H9 (cell line): ENCODE measurements at regions not wholly inside any gene's neighbourhood (a gene's known extent, or its start where the extent isn't known, plus 50 kb on each side); places are given as distances from the start of the nearest gene placed in this dataset.

ENCODE experiments used
- DNase-seq: peaks from one replicate; pipeline ENCODE4 v3.0.0-alpha.2; 2017
- H2AFZ ChIP-seq: one replicate; pipeline ENCODE4 v1.6.1; 2013; ENCODE audit warnings: mild to moderate bottlenecking, low read length, control low read depth, moderate library complexity
- H2AK5ac ChIP-seq: 2 replicates; pipeline ENCODE4 v1.6.1; 2013; ENCODE audit warnings: low read length, control low read depth, mixed read lengths; ENCODE audit not compliant: insufficient read length
- H2BK120ac ChIP-seq: one replicate; pipeline ENCODE4 v1.6.1; 2013; ENCODE audit warnings: low read depth, mild to moderate bottlenecking, low read length, control low read depth, inconsistent platforms; ENCODE audit not compliant: poor library complexity, severe bottlenecking
- H2BK12ac ChIP-seq: 2 replicates; pipeline ENCODE4 v1.6.1; 2013; ENCODE audit warnings: low read length, control low read depth, mixed read lengths, low read depth; ENCODE audit not compliant: insufficient read length
- H2BK15ac ChIP-seq: 2 replicates; pipeline ENCODE4 v1.6.1; 2013; ENCODE audit warnings: low read depth, low read length, control low read depth
- H2BK20ac ChIP-seq: one replicate; pipeline ENCODE4 v1.6.1; 2013; ENCODE audit warnings: low read depth, mild to moderate bottlenecking, low read length, control low read depth, inconsistent platforms; ENCODE audit not compliant: poor library complexity, severe bottlenecking
- H2BK5ac ChIP-seq: 2 replicates; pipeline ENCODE4 v1.6.1; 2013; ENCODE audit warnings: low read length, control low read depth, mixed read lengths; ENCODE audit not compliant: insufficient read length
- H3K14ac ChIP-seq: 2 replicates; pipeline ENCODE4 v1.6.1; 2013; ENCODE audit warnings: low read length, control low read depth; ENCODE audit not compliant: insufficient read depth
- H3K18ac ChIP-seq: 2 replicates; pipeline ENCODE4 v1.6.1; 2013; ENCODE audit warnings: low read depth, mild to moderate bottlenecking, mixed read lengths, low read length, control low read depth; ENCODE audit not compliant: insufficient read length
- H3K23ac ChIP-seq: 2 replicates; pipeline ENCODE4 v1.6.1; 2013; ENCODE audit warnings: low read length, control low read depth, mixed read lengths, low read depth; ENCODE audit not compliant: insufficient read length
- H3K23me2 ChIP-seq: 2 replicates; pipeline ENCODE4 v1.6.1; 2013; ENCODE audit warnings: low read depth, mild to moderate bottlenecking, mixed read lengths, low read length, control low read depth; ENCODE audit not compliant: insufficient read length, poor library complexity, severe bottlenecking
- H3K27ac ChIP-seq: 2 replicates; pipeline ENCODE4 v1.5.1; 2013; ENCODE audit warnings: low read length, control low read depth, mixed read lengths, low read depth; ENCODE audit not compliant: insufficient read length
- H3K27me3 ChIP-seq: 2 replicates; pipeline ENCODE4 v1.6.1; 2013; ENCODE audit warnings: low read length, control low read depth, inconsistent platforms; ENCODE audit not compliant: insufficient read depth
- H3K4ac ChIP-seq: 2 replicates; pipeline ENCODE4 v1.6.1; 2013; ENCODE audit warnings: low read depth, mild to moderate bottlenecking, control low read depth, inconsistent platforms, low read length, moderate library complexity
- H3K4me1 ChIP-seq: 2 replicates; pipeline ENCODE4 v1.6.1; 2013; ENCODE audit warnings: low read length, control low read depth, inconsistent platforms; ENCODE audit not compliant: insufficient read depth
- H3K4me2 ChIP-seq: 2 replicates; pipeline ENCODE4 v1.6.1; 2013; ENCODE audit warnings: low read length, control low read depth, mixed read lengths; ENCODE audit not compliant: insufficient read length, insufficient read depth
- H3K56ac ChIP-seq: 2 replicates; pipeline ENCODE4 v1.6.1; 2013; ENCODE audit warnings: low read depth, mild to moderate bottlenecking, mixed read lengths, low read length, control low read depth; ENCODE audit not compliant: insufficient read length
- H3K79me1 ChIP-seq: 2 replicates; pipeline ENCODE4 v1.6.1; 2013; ENCODE audit warnings: low read depth, mild to moderate bottlenecking, moderate library complexity, low read length, control low read depth, inconsistent platforms; ENCODE audit not compliant: insufficient read depth, poor library complexity, severe bottlenecking
- H3K79me2 ChIP-seq: 2 replicates; pipeline ENCODE4 v1.6.1; 2013; ENCODE audit warnings: low read length, control low read depth, inconsistent platforms; ENCODE audit not compliant: insufficient read depth
- H3K9ac ChIP-seq: 2 replicates; pipeline ENCODE4 v1.6.1; 2013; ENCODE audit warnings: low read length, control low read depth, mixed read lengths; ENCODE audit not compliant: insufficient read length; ENCODE audit errors: extremely low read depth
- H3K9me3 ChIP-seq: one replicate; pipeline ENCODE4 v1.6.1; 2013; ENCODE audit warnings: low read depth, low read length, inconsistent platforms; ENCODE audit not compliant: control insufficient read depth
- H3T11ph ChIP-seq: one replicate; pipeline ENCODE4 v1.6.1; 2013; ENCODE audit warnings: mild to moderate bottlenecking, low read length, control low read depth, inconsistent platforms
- H4K20me1 ChIP-seq: one replicate; pipeline ENCODE4 v1.6.1; 2013; ENCODE audit not compliant: control insufficient read depth, insufficient read length, insufficient read depth
- H4K5ac ChIP-seq: 2 replicates; pipeline ENCODE4 v1.6.1; 2013; ENCODE audit warnings: low read depth, mild to moderate bottlenecking, mixed read lengths, low read length, control low read depth; ENCODE audit not compliant: insufficient read length
- H4K8ac ChIP-seq: replicated peaks from 2 replicates; pipeline ENCODE4 v1.6.1; 2013; ENCODE audit warnings: low read length, control low read depth, mixed read lengths, low read depth; ENCODE audit not compliant: insufficient read length
- H4K91ac ChIP-seq: 2 replicates; pipeline ENCODE4 v1.6.1; 2013; ENCODE audit warnings: low read depth, mild to moderate bottlenecking, moderate library complexity, mixed read lengths, low read length, control low read depth; ENCODE audit not compliant: insufficient read length
- H3K27ac Mint-ChIP-seq, 3 experiments: 2 replicates in 2 of 3; 3 replicates in 1 of 3; pipeline ENCODE4 v1.8.0; 2020 to 2021; ENCODE audit warnings: mixed read lengths in 3 of 3, mild to moderate bottlenecking in 1 of 3, moderate library complexity in 1 of 3
- H3K27me3 Mint-ChIP-seq: 2 replicates; pipeline ENCODE4 v1.8.0; 2021; ENCODE audit warnings: low read depth, mild to moderate bottlenecking, moderate library complexity, mixed read lengths
- H3K36me3 Mint-ChIP-seq, 3 experiments: 2 replicates in 2 of 3; 3 replicates in 1 of 3; pipeline ENCODE4 v1.8.0; 2020 to 2021; ENCODE audit warnings: low read depth in 3 of 3, mixed read lengths in 3 of 3; ENCODE audit not compliant: insufficient read depth in 1 of 3
- H3K4me1 Mint-ChIP-seq, 2 experiments: 2 replicates each; pipeline ENCODE4 v1.8.0; 2020; ENCODE audit warnings: mixed read lengths in 2 of 2
- H3K4me3 Mint-ChIP-seq, 2 experiments: 2 replicates in 1 of 2; 3 replicates in 1 of 2; pipeline ENCODE4 v1.8.0; 2020 to 2021; ENCODE audit warnings: mild to moderate bottlenecking in 2 of 2, mixed read lengths in 2 of 2, moderate library complexity in 1 of 2
- H3K9me3 Mint-ChIP-seq, 2 experiments: 2 replicates in 1 of 2; 3 replicates in 1 of 2; pipeline ENCODE4 v1.8.0; 2020; ENCODE audit warnings: mild to moderate bottlenecking in 2 of 2, mixed read lengths in 2 of 2, moderate library complexity in 1 of 2
- WGBS: extraction: QIAGEN DNeasy Blood & Tissue Kit; methylation state at CpG from one replicate; pipeline ENCODE4 v1.1.7; 2013; ENCODE audit warnings: missing lambda C conversion rate, low lambda C conversion rate, mixed read lengths; ENCODE audit not compliant: insufficient read length; ENCODE audit errors: extremely low coverage; 5-methylcytosine and 5-hydroxymethylcytosine counted together
- TF ChIP-seq, protein P1 (sequence below): fragments of 200-600 bp; sonication (generic); conservative IDR thresholded peaks from 3 replicates; pipeline ENCODE4 v1.8.0; 2021; ENCODE audit warnings: antibody characterized with exemption, mild to moderate bottlenecking

DNA sequence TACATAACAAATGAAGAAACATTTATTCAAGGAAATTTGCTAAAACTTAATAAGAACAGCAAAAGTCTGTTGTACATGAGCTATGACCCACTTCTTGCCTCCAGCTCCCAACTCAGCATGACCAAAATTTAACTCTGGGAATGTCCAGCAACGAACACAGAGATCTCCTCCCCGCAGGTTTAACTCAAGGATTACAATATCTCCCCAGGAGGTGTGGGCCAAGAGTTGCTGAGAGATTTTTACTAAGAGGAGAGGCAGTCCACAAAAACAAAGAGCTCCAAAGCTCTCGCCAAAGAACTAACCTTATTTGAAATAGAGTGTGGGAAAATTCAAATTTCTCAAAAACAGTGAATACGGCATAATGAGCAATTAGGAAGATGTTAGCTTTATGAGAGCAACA is 318.5 kb downstream of the GRB14 start:
- Mint-ChIP-seq H3K9me3 (no peaks in the 10 kb centered on the region), H3K4me1 (peaks cover 22 to 24% of the 10 kb centered on the region in 2 experiments)
- H3K27ac ChIP-seq: no peak overlapping the region

More for the DNA sequence above, 318.5 kb downstream of the GRB14 start:
- Histone ChIP-seq H3K9me3 (no peaks in the 10 kb centered on the region), H3K4ac (no peak overlapping the region), H4K20me1 (no peaks in the 10 kb centered on the region), H3T11ph (no peak overlapping the region), H3K9ac (no peak overlapping the region), H2AFZ (no peak overlapping the region), H4K91ac (no peak overlapping the region), H3K79me1 (no peaks in the 10 kb centered on the region), H3K4me1 (no peaks in the 10 kb centered on the region), H3K79me2 (no peaks in the 10 kb centered on the region), H3K27me3 (no peaks in the 10 kb centered on the region), H3K56ac (no peak overlapping the region), H3K23me2 (no peaks in the 10 kb centered on the region), H4K5ac (no peak overlapping the region), H2BK5ac (no peak overlapping the region), H3K14ac (no peak overlapping the region), H2AK5ac (no peak overlapping the region), H2BK120ac (no peak overlapping the region), H2BK15ac (no peak overlapping the region), H3K23ac (no peak overlapping the region), H3K18ac (no peak overlapping the region), H4K8ac (no peak overlapping the region), H2BK12ac (no peak overlapping the region), H3K4me2 (no peak overlapping the region), H2BK20ac (no peak overlapping the region)
- no peaks in the 10 kb centered on the region; a peak in 1 of 7 replicates for H3K36me3 Mint-ChIP-seq
- peak overlapping the region; percentile 59 to 97 (median 78); a peak in 6 of 7 replicates for H3K27ac Mint-ChIP-seq
- H3K27me3 Mint-ChIP-seq: no peaks in the 10 kb centered on the region
- H3K4me3 Mint-ChIP-seq: no peak overlapping the region
- TF ChIP-seq, protein P1, sequence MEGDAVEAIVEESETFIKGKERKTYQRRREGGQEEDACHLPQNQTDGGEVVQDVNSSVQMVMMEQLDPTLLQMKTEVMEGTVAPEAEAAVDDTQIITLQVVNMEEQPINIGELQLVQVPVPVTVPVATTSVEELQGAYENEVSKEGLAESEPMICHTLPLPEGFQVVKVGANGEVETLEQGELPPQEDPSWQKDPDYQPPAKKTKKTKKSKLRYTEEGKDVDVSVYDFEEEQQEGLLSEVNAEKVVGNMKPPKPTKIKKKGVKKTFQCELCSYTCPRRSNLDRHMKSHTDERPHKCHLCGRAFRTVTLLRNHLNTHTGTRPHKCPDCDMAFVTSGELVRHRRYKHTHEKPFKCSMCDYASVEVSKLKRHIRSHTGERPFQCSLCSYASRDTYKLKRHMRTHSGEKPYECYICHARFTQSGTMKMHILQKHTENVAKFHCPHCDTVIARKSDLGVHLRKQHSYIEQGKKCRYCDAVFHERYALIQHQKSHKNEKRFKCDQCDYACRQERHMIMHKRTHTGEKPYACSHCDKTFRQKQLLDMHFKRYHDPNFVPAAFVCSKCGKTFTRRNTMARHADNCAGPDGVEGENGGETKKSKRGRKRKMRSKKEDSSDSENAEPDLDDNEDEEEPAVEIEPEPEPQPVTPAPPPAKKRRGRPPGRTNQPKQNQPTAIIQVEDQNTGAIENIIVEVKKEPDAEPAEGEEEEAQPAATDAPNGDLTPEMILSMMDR: no peak
- WGBS: no CpG with 5 or more reads among the region's 4 CpGs
- DNase-seq: no peak
